Liver (tissue), 3 donors: ENCODE measurements at regions not wholly inside any gene's neighbourhood (a gene's known extent, or its start where the extent isn't known, plus 50 kb on each side); places are given as distances from the start of the nearest gene placed in this dataset.

Experiments used
- ATF3 ChIP-seq: IDR thresholded peaks from 2 replicates; pipeline ENCODE4 v1.6.1; 2016; ENCODE audit warnings: antibody characterized with exemption
- CTCF ChIP-seq: fragments of 150-350 bp; IDR thresholded peaks from 2 replicates; pipeline ENCODE4 v1.5.1; 2017; ENCODE audit warnings: improper control_type of control experiment, low read depth, low read length; ENCODE audit not compliant: missing input control
- RAD21 ChIP-seq, 2 donors: IDR thresholded peaks; 2 replicates each; pipeline ENCODE4 v1.6.1; 2016; ENCODE audit warnings: antibody characterized with exemption in 2 of 2, mild to moderate bottlenecking in 2 of 2
- REST ChIP-seq: IDR thresholded peaks from 2 replicates; pipeline ENCODE4 v1.6.1; 2016; ENCODE audit warnings: antibody characterized with exemption, mild to moderate bottlenecking
- TAF1 ChIP-seq: conservative IDR thresholded peaks from 2 replicates; pipeline ENCODE4 v1.6.1; 2016; ENCODE audit warnings: antibody characterized with exemption, mild to moderate bottlenecking
- donor health status: healthy.
- donor health status: healthy.

GRCh38 chr6:170080828-170081371 is 210.0 kb downstream of the DLL1 start:
- TF ChIP-seq CTCF, result no peak
- no peak for TF ChIP-seq TAF1
- no peak for TF ChIP-seq RAD21 (IDR thresholded peaks at IDR 0.05)
- no peak for TF ChIP-seq REST
- TF ChIP-seq ATF3, result no peak
